MM.1S (cell line): ENCODE measurements at regions not wholly inside any gene's neighbourhood (a gene's known extent, or its start where the extent isn't known, plus 50 kb on each side); places are given as distances from the start of the nearest gene placed in this dataset.

Experiments used
- EZH2phosphoT487 ChIP-seq: fragments of 300-600 bp; sonication (generic); IDR thresholded peaks from 2 replicates; pipeline ENCODE4 v1.6.1; 2018; ENCODE audit warnings: antibody characterized with exemption, low read length
- TF ChIP-seq, protein P1 (sequence below): fragments of 300-600 bp; sonication (generic); IDR thresholded peaks from 2 replicates; pipeline ENCODE4 v1.5.1; 2016; ENCODE audit warnings: antibody characterized with exemption, low read length, mixed read lengths

DNA sequence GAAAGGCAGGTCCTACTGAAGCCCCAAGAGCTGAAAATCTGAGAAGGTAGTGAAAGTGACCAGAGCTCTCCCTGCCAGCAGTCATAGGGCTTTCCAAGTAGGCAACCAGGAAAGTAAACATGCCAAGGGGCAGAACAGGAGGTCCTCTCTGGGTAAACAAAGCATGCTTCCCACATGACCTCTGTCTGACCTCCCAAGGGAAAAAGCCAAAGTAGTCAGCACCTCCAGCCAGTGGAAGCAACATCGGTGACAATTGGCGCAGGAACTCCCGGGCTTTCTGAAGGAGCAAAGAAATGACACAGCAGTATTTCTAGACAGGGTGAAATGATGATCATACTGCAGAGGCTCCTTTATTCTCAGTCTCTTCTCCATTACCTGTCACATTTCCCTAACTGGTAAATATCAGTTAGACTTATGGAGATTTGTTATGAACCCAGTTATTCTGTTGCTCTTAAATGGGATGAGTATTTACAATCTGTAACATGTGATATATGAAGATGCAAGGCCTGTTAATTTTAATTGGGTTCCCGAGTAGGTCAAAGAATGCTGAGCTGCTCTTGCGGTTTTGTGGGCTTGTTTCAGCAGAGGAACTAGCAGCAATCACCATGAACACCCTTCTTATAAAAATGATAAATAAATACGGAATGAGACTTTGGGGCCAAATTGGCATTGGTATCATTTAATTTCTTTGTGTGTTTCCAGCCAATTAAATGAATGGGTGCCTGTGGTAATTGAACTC lies 321.0 kb downstream of the RND3 start:
- TF ChIP-seq, protein P1, sequence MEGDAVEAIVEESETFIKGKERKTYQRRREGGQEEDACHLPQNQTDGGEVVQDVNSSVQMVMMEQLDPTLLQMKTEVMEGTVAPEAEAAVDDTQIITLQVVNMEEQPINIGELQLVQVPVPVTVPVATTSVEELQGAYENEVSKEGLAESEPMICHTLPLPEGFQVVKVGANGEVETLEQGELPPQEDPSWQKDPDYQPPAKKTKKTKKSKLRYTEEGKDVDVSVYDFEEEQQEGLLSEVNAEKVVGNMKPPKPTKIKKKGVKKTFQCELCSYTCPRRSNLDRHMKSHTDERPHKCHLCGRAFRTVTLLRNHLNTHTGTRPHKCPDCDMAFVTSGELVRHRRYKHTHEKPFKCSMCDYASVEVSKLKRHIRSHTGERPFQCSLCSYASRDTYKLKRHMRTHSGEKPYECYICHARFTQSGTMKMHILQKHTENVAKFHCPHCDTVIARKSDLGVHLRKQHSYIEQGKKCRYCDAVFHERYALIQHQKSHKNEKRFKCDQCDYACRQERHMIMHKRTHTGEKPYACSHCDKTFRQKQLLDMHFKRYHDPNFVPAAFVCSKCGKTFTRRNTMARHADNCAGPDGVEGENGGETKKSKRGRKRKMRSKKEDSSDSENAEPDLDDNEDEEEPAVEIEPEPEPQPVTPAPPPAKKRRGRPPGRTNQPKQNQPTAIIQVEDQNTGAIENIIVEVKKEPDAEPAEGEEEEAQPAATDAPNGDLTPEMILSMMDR = no peak
- TF ChIP-seq EZH2phosphoT487 = no peak
